Epithelial cell of prostate (primary cell): ENCODE measurements at regions not wholly inside any gene's neighbourhood (a gene's known extent, or its start where the extent isn't known, plus 50 kb on each side); places are given as distances from the start of the nearest gene placed in this dataset.

Experiments
- DNase-seq: peaks from one replicate; pipeline ENCODE4 v3.0.0-alpha.2; 2011; ENCODE audit warnings: low read depth, low spot score
- H3K27ac ChIP-seq: fragments of 450-650 bp; 2 replicates; pipeline ENCODE4 v1.5.1; 2017; ENCODE audit warnings: mild to moderate bottlenecking

GRCh38 chr15:93239591-93239990, 150.6 kb upstream of the RGMA start:
- DNase-seq: no peak
- no peak overlapping the region for H3K27ac ChIP-seq

- H3K27ac ChIP-seq: no peak overlapping the region
- no peak for DNase-seq
Measured at GRCh38 chr15:93238641-93239040, 149.6 kb upstream of the RGMA start.

GRCh38 chr15:93235926-93236780, 147.1 kb upstream of the RGMA start:
- H3K27ac ChIP-seq: no peak overlapping the region
- DNase-seq: no peak

- no peak overlapping the region for H3K27ac ChIP-seq
- no peak for DNase-seq
Measured at GRCh38 chr15:93235269-93235668, 146.3 kb upstream of the RGMA start.

- H3K27ac ChIP-seq: no peak overlapping the region
- no peak for DNase-seq
Measured at GRCh38 chr15:93233710-93234109, 144.7 kb upstream of the RGMA start.

- no peak overlapping the region for H3K27ac ChIP-seq
- DNase-seq: no peak
Measured at GRCh38 chr15:93232845-93233244, 143.8 kb upstream of the RGMA start.

- no peak for DNase-seq
- H3K27ac ChIP-seq: no peak overlapping the region
Measured at GRCh38 chr15:93231994-93232393, 143.0 kb upstream of the RGMA start.

GRCh38 chr15:93231261-93231925, 142.4 kb upstream of the RGMA start:
- DNase-seq: no peak
- no peak overlapping the region for H3K27ac ChIP-seq

GRCh38 chr15:93228546-93228945, 139.5 kb upstream of the RGMA start:
- no peak overlapping the region for H3K27ac ChIP-seq
- DNase-seq: no peak

- H3K27ac ChIP-seq: no peak overlapping the region
- DNase-seq: no peak
Measured at GRCh38 chr15:93223803-93224202, 134.8 kb upstream of the RGMA start.

GRCh38 chr15:93221759-93222158, 132.7 kb upstream of the RGMA start:
- no peak for DNase-seq
- no peak overlapping the region for H3K27ac ChIP-seq

GRCh38 chr15:93219859-93220420, 130.9 kb upstream of the RGMA start:
- H3K27ac ChIP-seq: no peak overlapping the region

GRCh38 chr15:93217343-93217742, 128.3 kb upstream of the RGMA start:
- H3K27ac ChIP-seq: no peak overlapping the region
- no peak for DNase-seq

More at GRCh38 chr15:93219859-93220420, 130.9 kb upstream of the RGMA start:
- DNase-seq: no peak

- no peak overlapping the region for H3K27ac ChIP-seq
- no peak for DNase-seq
Measured at GRCh38 chr15:93214106-93214505, 125.1 kb upstream of the RGMA start.

GRCh38 chr15:93213281-93213680, 124.3 kb upstream of the RGMA start:
- no peak for DNase-seq
- no peak overlapping the region for H3K27ac ChIP-seq

- no peak overlapping the region for H3K27ac ChIP-seq
- no peak for DNase-seq
Measured at GRCh38 chr15:93212578-93212977, 123.6 kb upstream of the RGMA start.

GRCh38 chr15:93210995-93211394, 122.0 kb upstream of the RGMA start:
- DNase-seq: no peak
- no peak overlapping the region for H3K27ac ChIP-seq

GRCh38 chr15:93209690-93210445, 120.9 kb upstream of the RGMA start:
- H3K27ac ChIP-seq: no peak overlapping the region
- peak; percentile 54 for DNase-seq

- no peak for DNase-seq
- H3K27ac ChIP-seq: no peak overlapping the region
Measured at GRCh38 chr15:93206893-93207292, 117.9 kb upstream of the RGMA start.

GRCh38 chr15:93205413-93205812, 116.4 kb upstream of the RGMA start:
- no peak overlapping the region for H3K27ac ChIP-seq
- DNase-seq: no peak

- no peak for DNase-seq
- no peak overlapping the region for H3K27ac ChIP-seq
Measured at GRCh38 chr15:93203036-93203435, 114.0 kb upstream of the RGMA start.
